Neuronal stem cell (in vitro differentiated cells): ENCODE measurements at regions not wholly inside any gene's neighbourhood (a gene's known extent, or its start where the extent isn't known, plus 50 kb on each side); places are given as distances from the start of the nearest gene placed in this dataset.

Experiments used
- DNase-seq: peaks from one replicate; pipeline ENCODE4 v3.0.0-alpha.2; 2013; ENCODE audit warnings: low spot score
- H2AFZ ChIP-seq: one replicate; pipeline ENCODE4 v1.6.1; 2013; ENCODE audit warnings: mild to moderate bottlenecking, low read length, inconsistent platforms
- H2AK5ac ChIP-seq: 2 replicates; pipeline ENCODE4 v1.6.1; 2013; ENCODE audit warnings: low read depth, mild to moderate bottlenecking, inconsistent platforms, low read length, moderate library complexity, mixed read lengths
- H2BK120ac ChIP-seq: 2 replicates; pipeline ENCODE4 v1.6.1; 2013; ENCODE audit warnings: low read depth, mild to moderate bottlenecking, inconsistent platforms, low read length, moderate library complexity, mixed read lengths
- H2BK12ac ChIP-seq: one replicate; pipeline ENCODE4 v1.6.1; 2013; ENCODE audit warnings: low read length, inconsistent platforms
- H2BK15ac ChIP-seq: 2 replicates; pipeline ENCODE4 v1.6.1; 2013; ENCODE audit warnings: mild to moderate bottlenecking, low read length, inconsistent platforms, mixed read lengths
- H2BK5ac ChIP-seq: one replicate; pipeline ENCODE4 v1.6.1; 2013; ENCODE audit warnings: inconsistent platforms, mild to moderate bottlenecking, low read length, moderate library complexity
- H3K14ac ChIP-seq: one replicate; pipeline ENCODE4 v1.6.1; 2013; ENCODE audit warnings: low read length, inconsistent platforms
- H3K18ac ChIP-seq: 2 replicates; pipeline ENCODE4 v1.6.1; 2013; ENCODE audit warnings: low read length, inconsistent platforms
- H3K23ac ChIP-seq: 2 replicates; pipeline ENCODE4 v1.6.1; 2013; ENCODE audit warnings: low read depth, mild to moderate bottlenecking, mixed read lengths, low read length, inconsistent platforms; ENCODE audit not compliant: poor library complexity
- H3K27ac ChIP-seq: replicated peaks from 3 replicates; pipeline ENCODE4 v1.5.1; 2013; ENCODE audit warnings: low read length, inconsistent platforms
- H3K27me3 ChIP-seq, 3 experiments: 2 replicates each; pipeline ENCODE4 v1.6.1; 2013; ENCODE audit warnings: low read length in 3 of 3, mild to moderate bottlenecking in 2 of 3, inconsistent platforms in 1 of 3, low read depth in 1 of 3, mixed read lengths in 1 of 3, moderate library complexity in 1 of 3; ENCODE audit not compliant: control insufficient read depth in 3 of 3, insufficient read depth in 3 of 3
- H3K36me3 ChIP-seq, 2 donors: replicated peaks in 1 of 2; 2 replicates each; pipeline ENCODE4 v1.6.1; 2013; ENCODE audit warnings: low read length in 2 of 2; ENCODE audit not compliant: control insufficient read depth in 2 of 2, insufficient read depth in 2 of 2
- H3K4ac ChIP-seq: 2 replicates; pipeline ENCODE4 v1.6.1; 2013; ENCODE audit warnings: inconsistent platforms, mild to moderate bottlenecking, low read length, moderate library complexity
- H3K4me1 ChIP-seq, 2 donors: 1 replicate in 1 of 2; 2 replicates in 1 of 2; pipeline ENCODE4 v1.6.1; 2013; ENCODE audit warnings: low read length in 2 of 2, low read depth in 1 of 2; ENCODE audit not compliant: control insufficient read depth in 2 of 2, insufficient read depth in 1 of 2
- H3K4me2 ChIP-seq: one replicate; pipeline ENCODE4 v1.6.1; 2013; ENCODE audit warnings: mild to moderate bottlenecking, low read length, inconsistent platforms; ENCODE audit not compliant: insufficient read depth, poor library complexity, severe bottlenecking
- H3K4me3 ChIP-seq, 2 donors: 2 replicates each; pipeline ENCODE4 v1.5.1; 2013; ENCODE audit warnings: low read length in 2 of 2, mild to moderate bottlenecking in 2 of 2, inconsistent platforms in 1 of 2, moderate library complexity in 1 of 2
- H3K79me1 ChIP-seq: one replicate; pipeline ENCODE4 v1.6.1; 2013; ENCODE audit warnings: low read depth, mild to moderate bottlenecking, inconsistent platforms, low read length, moderate library complexity
- H3K9ac ChIP-seq: one replicate; pipeline ENCODE4 v1.6.1; 2013; ENCODE audit warnings: mild to moderate bottlenecking, low read depth, low read length, inconsistent platforms; ENCODE audit not compliant: poor library complexity
- H3K9me3 ChIP-seq, 2 donors: replicated peaks in 1 of 2; 2 replicates each; pipeline versions ENCODE3 to v1.6.1; 2013; ENCODE audit warnings: low read length in 2 of 2, mild to moderate bottlenecking in 2 of 2, inconsistent platforms in 1 of 2, low read depth in 1 of 2, mixed read lengths in 1 of 2, moderate library complexity in 1 of 2; ENCODE audit not compliant: control insufficient read depth in 2 of 2, insufficient read depth in 1 of 2
- H4K8ac ChIP-seq: one replicate; pipeline ENCODE4 v1.6.1; 2013; ENCODE audit warnings: low read depth, mild to moderate bottlenecking, inconsistent platforms, low read length, moderate library complexity
- H4K91ac ChIP-seq: one replicate; pipeline ENCODE4 v1.6.1; 2013; ENCODE audit warnings: low read length, low read depth, mild to moderate bottlenecking, inconsistent platforms; ENCODE audit not compliant: poor library complexity
- WGBS, 2 donors: extraction: QIAGEN DNeasy Blood & Tissue Kit; methylation state at CpG; one replicate each; pipeline ENCODE4 v1.1.7; 2013; ENCODE audit warnings: missing lambda C conversion rate in 2 of 2, mixed read lengths in 1 of 2; ENCODE audit not compliant: insufficient read length in 2 of 2, insufficient replicate concordance in 1 of 2; ENCODE audit errors: extremely low coverage in 2 of 2; 5-methylcytosine and 5-hydroxymethylcytosine counted together

- Histone ChIP-seq H3K4me1 (peaks cover 0 to 3% of the 10 kb centered on the region in 2 donors), H3K9me3 (peaks cover under 1 to 1% of the 10 kb centered on the region in 2 donors), H4K8ac (no peak overlapping the region), H2BK12ac (no peak overlapping the region), H3K18ac (no peak overlapping the region), H2BK5ac (no peak overlapping the region), H3K9ac (no peak overlapping the region), H3K4me3 (no peak overlapping the region), H3K27ac (no peak overlapping the region), H2BK120ac (no peak overlapping the region), H3K79me1 (no peaks in the 10 kb centered on the region), H2AK5ac (no peak overlapping the region), H4K91ac (no peak overlapping the region), H3K36me3 (no peaks in the 10 kb centered on the region), H3K23ac (no peak overlapping the region), H3K4ac (no peak overlapping the region), H2AFZ (peak overlapping the region; percentile 1), H3K27me3 (no peaks in the 10 kb centered on the region), H2BK15ac (no peak overlapping the region), H3K14ac (no peak overlapping the region), H3K4me2 (no peak overlapping the region)
- no CpG with 5 or more reads among the region's 2 CpGs for WGBS, 2 donors
- DNase-seq: no peak
Measured at GRCh38 chr1:193427524-193427923, 241.1 kb upstream of the B3GALT2 start.

GRCh38 chr1:193426061-193426460 is 239.6 kb upstream of the B3GALT2 start:
- H3K36me3 ChIP-seq: no peaks in the 10 kb centered on the region
- no peak overlapping the region for H3K27ac ChIP-seq
- no peak overlapping the region for H3K4ac ChIP-seq
- peak overlapping the region; percentile 54 for H2AFZ ChIP-seq
- no peak overlapping the region for H2BK12ac ChIP-seq
- peaks cover 0 to 3% of the 10 kb centered on the region in 2 donors for H3K4me1 ChIP-seq
- no peak overlapping the region for H3K4me2 ChIP-seq
- H3K9ac ChIP-seq: no peak overlapping the region
- no peaks in the 10 kb centered on the region for H3K79me1 ChIP-seq
- H3K27me3 ChIP-seq: no peaks in the 10 kb centered on the region
- no CpG with 5 or more reads among the region's 2 CpGs for WGBS, 2 donors
- H3K23ac ChIP-seq: no peak overlapping the region
- H2BK5ac ChIP-seq: no peak overlapping the region
- DNase-seq: no peak
- no peak overlapping the region for H2BK120ac ChIP-seq
- no peak overlapping the region for H2BK15ac ChIP-seq
- H2AK5ac ChIP-seq: no peak overlapping the region
- no peak overlapping the region for H3K4me3 ChIP-seq
- no peaks in the 10 kb centered on the region for H3K9me3 ChIP-seq
- H3K14ac ChIP-seq: no peak overlapping the region
- no peak overlapping the region for H4K8ac ChIP-seq
- H4K91ac ChIP-seq: no peak overlapping the region
- H3K18ac ChIP-seq: no peak overlapping the region

- no CpG with 5 or more reads among the region's 4 CpGs for WGBS, 2 donors
Measured at GRCh38 chr1:193421487-193421886, 235.1 kb upstream of the B3GALT2 start.

GRCh38 chr1:193419295-193419694 is 232.9 kb upstream of the B3GALT2 start:
- Histone ChIP-seq H3K27ac (no peak overlapping the region), H3K4me1 (peaks cover 1 to 5% of the 10 kb centered on the region in 2 donors), H3K14ac (no peak overlapping the region), H3K18ac (no peak overlapping the region), H4K8ac (no peak overlapping the region), H2BK12ac (no peak overlapping the region), H2BK15ac (no peak overlapping the region), H3K9ac (no peak overlapping the region), H2BK120ac (no peak overlapping the region), H3K23ac (no peak overlapping the region), H2BK5ac (no peak overlapping the region), H3K36me3 (no peaks in the 10 kb centered on the region), H3K4me2 (no peak overlapping the region), H3K4ac (no peak overlapping the region), H4K91ac (no peak overlapping the region), H3K9me3 (no peaks in the 10 kb centered on the region), H3K4me3 (no peak overlapping the region), H3K27me3 (no peaks in the 10 kb centered on the region), H3K79me1 (no peaks in the 10 kb centered on the region), H2AFZ (no peak overlapping the region), H2AK5ac (no peak overlapping the region)
- DNase-seq: no peak
- no CpG with 5 or more reads among the region's 1 CpG for WGBS, 2 donors

More at GRCh38 chr1:193421487-193421886, 235.1 kb upstream of the B3GALT2 start:
- DNase-seq: no peak
- Histone ChIP-seq H3K9me3 (no peaks in the 10 kb centered on the region), H2AK5ac (no peak overlapping the region), H3K4me1 (peaks cover 2 to 4% of the 10 kb centered on the region in 2 donors), H2AFZ (no peak overlapping the region), H2BK5ac (no peak overlapping the region), H4K8ac (no peak overlapping the region), H3K27me3 (no peaks in the 10 kb centered on the region), H3K23ac (no peak overlapping the region), H3K18ac (no peak overlapping the region), H3K4me3 (no peak overlapping the region), H3K9ac (no peak overlapping the region), H3K79me1 (no peaks in the 10 kb centered on the region), H2BK12ac (no peak overlapping the region), H3K14ac (no peak overlapping the region), H3K4me2 (no peak overlapping the region), H4K91ac (no peak overlapping the region), H3K4ac (no peak overlapping the region), H2BK15ac (no peak overlapping the region), H3K36me3 (no peaks in the 10 kb centered on the region), H2BK120ac (no peak overlapping the region), H3K27ac (no peak overlapping the region)
